EL (cell line): ENCODE measurements at regions not wholly inside any gene's neighbourhood (a gene's known extent, or its start where the extent isn't known, plus 50 kb on each side); places are given as distances from the start of the nearest gene placed in this dataset.

Experiments
- DNase-seq: peaks from one replicate; pipeline ENCODE4 v3.0.0-alpha.2; 2016

DNA sequence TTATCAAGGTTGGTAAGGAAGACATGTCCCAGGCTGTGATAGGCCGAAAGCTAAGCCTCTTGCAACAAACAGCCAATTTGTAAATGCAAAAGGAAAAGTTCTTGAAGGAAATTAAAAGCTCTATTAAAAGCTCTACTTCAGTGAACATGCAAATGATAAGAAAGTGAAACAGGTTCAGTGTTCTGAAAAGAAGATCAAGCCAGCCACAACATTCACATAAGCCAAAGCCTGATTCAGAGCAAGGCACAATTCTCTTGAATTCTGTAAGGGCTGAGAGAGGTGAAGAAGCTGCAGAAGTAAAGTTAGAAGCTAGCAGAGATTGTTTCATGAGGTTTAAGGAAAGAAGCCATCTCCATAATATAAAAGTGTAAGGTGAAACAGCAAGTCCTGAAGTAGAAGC is 1259.5 kb upstream of the PIK3C3 start:
- no peak for DNase-seq

DNA sequence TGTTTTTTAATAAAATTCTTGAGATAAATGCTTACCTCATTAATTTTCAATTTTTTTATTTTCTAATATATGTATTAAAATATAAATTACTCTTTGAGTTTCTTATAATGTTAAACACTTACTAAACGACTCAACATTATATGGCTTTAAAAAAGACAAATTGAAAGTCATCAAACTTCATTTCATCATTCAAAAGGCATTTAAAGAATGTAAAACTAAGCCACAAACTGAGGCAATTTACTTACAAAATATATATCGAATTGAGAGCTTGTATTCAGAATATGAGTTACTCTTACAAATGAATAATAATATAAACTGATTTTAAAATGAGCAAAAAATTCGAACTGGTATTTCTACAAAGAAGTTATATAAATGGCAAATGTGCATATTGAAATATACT is 1262.2 kb upstream of the PIK3C3 start:
- no peak for DNase-seq

DNA sequence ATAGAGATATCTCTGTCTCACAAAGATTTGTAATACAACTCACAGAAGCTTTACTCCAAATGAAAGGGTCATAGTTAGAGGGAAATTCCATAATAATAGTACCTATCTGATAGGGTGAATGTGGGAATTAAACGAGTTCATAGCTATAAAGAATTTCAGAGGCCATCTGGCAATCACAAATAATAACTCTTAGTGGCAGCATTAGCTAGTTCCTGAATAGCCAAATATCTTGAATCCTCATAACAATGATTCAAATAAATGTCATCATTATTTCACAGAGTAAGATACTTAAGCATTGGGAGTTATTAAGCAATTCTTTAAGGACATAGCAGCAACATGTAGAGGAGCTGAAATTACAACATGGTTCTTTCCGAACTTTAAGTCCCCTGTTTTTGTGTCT is 1265.0 kb upstream of the PIK3C3 start:
- no peak for DNase-seq

DNA sequence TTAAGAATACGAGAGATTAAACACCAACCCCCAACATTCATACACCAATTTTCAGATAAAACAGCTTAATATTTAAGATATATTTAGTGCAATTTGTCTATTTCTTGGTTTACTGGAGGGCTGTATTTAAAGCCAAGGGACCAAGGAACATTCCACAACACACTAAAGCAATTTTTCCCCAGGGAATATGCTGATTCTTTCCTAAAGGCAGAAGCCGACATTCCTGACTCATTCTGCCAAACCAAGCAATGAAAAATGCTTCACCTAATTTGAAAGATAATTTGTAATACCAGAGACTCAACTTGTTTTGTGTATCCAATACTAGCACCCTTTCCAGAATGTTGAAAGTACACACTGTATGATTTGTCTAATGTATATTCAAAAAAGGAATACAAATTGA is 1267.6 kb upstream of the PIK3C3 start:
- DNase-seq: no peak

DNA sequence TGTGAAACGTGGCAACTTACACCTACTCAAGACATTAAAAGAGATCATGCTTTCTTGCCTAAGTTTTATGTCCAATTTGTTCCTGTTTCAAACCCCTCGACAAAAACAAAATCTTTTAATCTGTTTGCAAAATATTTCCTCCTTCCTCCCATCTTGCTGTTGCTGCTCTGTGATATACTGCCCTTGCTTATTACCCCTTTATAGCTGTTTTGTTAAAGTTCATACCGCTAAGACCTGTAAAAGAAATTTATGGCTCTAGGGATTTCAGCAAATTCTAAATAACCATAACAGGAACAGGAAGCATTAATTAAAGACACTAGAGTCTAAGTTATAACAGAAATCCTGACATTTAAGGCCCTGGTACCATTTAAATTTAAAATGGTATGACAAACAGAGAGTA is 1268.2 kb upstream of the PIK3C3 start:
- DNase-seq: no peak

DNA sequence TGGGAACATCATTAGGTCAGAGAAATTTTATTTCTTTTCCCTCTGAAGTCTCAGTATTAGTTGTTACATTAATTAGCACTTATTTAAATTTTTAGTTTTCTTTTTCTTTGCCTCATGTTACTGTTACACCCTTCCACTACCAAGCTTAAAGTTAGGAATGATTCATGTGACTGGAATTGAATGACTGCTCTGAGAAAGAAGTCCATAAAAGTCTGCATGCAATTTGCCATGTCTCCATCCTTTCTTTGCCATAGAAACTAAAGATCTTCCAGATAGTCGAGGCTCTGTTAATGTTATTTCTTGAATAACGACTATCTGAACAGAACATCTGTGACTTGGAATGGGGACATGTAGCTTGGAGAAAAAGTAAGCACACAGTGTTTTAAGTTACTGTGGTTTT is 1269.8 kb upstream of the PIK3C3 start:
- no peak for DNase-seq

DNA sequence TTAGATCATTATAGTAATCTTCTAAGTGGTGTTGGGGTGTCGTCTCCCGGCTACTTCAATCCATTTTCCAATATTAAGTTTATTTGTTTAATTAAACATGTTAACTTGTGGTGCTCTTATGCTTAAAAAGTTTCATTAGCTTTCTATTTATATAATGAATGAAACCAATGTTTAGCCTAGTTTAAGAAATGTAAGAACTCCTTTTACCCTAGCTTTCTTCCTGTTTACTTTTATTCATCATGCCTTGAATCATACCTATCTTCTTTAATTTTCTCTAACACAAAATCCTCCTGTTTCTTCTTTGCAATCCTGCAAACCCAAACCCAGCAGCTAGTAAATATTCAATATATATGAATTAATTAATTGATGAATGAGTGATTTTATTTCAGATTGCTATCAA is 1276.7 kb upstream of the PIK3C3 start:
- DNase-seq: no peak

DNA sequence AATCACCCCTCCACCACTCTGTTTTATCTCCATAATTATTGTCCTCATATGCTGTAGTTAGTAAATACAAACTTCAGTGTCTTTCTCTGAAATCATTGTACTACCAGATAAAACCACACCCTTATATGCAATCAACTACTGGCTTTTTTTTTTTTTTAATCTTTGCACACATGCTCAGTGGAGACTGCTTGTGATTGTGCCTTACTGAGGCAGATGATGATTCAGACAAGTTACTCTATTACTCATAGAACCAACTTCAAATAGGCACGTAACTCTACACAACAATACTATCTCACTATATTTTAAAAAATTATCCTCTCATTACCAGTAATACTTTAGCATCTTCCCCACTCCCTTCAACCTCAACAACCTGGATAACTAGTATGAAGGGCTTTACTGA is 1278.4 kb upstream of the PIK3C3 start:
- no peak for DNase-seq

- DNase-seq: no peak
These were observed 1281.9 kb upstream of the PIK3C3 start for GRCh38 chr18:40673150-40673549.

GRCh38 chr18:40672590-40672989 is 1282.4 kb upstream of the PIK3C3 start:
- no peak for DNase-seq

DNA sequence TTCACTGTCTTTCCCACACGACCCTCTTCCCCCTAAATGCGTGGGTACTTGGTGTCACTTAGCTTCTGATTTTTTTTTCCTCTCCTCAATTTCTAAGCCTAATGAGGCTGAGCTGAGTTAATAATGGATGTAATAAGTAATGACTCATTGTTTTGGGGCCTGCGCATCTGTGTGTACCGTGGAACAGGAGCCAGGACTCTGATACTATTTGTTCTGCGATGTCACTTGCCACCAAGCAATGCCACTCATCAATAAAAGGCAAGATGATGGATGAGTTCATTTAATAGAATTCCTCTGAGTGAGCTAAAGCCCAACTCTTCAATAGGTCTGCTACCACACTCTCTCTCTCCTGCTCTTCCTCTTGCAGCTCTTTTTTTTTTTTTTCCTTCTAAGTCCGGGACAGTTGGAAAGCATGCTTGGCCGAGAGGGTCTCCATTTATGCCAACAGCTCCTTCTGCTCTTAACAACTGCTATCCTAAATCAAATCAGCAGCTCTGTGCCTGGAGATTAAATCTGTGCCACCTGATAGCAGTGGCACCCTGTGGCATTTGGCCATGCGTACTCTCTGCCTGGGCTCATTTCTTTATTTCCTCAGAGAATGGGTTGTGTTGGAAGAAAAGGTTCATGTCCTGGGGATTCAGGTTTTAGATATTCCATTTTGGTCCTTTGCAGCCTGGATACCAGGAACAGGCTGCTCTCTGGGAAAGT is 1284.2 kb upstream of the PIK3C3 start:
- DNase-seq: no peak

- DNase-seq: no peak
These were observed 1292.1 kb upstream of the PIK3C3 start for GRCh38 chr18:40662898-40663437.

- no peak for DNase-seq
These were observed 1301.4 kb upstream of the PIK3C3 start for GRCh38 chr18:40653682-40654081.

- no peak for DNase-seq
These were observed 1302.7 kb upstream of the PIK3C3 start for GRCh38 chr18:40652321-40652720.

DNA sequence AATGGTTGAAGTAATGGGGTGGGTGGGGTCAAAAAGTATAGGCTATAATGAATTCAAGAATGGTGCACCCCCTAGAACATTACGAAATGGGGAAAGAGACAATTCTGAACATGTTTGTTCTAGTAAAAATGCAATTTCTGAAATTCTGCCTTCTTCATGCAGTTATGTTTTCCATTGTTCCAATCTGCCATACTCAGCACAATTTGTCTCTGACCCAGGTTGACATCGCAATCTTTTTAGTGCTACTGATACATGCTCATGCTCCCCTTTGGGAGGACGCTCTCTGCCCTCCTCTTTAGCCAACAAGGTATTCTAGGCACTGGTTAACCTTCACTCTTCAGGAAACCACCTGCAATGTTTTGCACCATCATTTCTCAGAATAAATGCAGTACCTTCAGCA is 1303.9 kb upstream of the PIK3C3 start:
- DNase-seq: no peak

- DNase-seq: no peak
These were observed 1312.3 kb upstream of the PIK3C3 start for GRCh38 chr18:40642692-40643229.

DNA sequence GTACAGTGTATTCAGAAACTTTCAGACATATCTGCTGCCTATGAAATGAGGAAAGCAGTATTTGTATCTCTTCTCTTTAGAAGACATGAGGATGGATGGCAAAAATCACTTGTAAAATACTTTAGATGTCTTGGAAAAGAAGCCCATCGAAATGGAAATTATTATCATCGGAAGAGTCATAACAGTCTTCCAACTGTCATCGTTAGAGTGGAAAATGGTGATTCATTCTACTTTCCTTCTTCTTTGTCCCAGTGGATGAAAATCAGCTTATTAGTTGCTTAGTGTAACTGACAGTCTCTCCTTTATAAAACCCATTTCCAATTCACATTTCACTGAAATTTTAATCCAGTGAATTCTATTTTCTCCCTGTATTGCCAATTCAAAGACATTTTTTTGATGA is 1323.7 kb upstream of the PIK3C3 start:
- no peak for DNase-seq

GRCh38 chr18:40630496-40630895 is 1324.5 kb upstream of the PIK3C3 start:
- no peak for DNase-seq

DNA sequence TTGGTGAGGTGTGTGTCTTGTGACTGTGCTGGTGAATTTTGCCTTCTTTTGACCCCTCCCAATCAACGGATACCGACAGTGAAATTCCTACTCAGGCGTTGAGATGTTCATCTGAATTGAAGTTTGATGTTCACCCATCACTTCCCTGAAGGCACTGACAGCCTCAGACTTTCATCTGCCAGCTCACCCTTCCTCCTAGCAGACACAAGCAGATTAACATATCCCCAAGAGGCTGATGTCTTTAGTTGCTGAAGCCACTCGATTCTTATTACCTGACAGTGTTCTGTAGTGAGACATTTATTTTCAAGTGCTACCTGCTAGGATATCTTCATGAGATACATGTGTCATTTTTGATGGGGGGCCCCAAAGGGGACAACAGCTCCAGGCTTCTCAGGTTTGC is 1330.1 kb upstream of the PIK3C3 start:
- DNase-seq: no peak

DNA sequence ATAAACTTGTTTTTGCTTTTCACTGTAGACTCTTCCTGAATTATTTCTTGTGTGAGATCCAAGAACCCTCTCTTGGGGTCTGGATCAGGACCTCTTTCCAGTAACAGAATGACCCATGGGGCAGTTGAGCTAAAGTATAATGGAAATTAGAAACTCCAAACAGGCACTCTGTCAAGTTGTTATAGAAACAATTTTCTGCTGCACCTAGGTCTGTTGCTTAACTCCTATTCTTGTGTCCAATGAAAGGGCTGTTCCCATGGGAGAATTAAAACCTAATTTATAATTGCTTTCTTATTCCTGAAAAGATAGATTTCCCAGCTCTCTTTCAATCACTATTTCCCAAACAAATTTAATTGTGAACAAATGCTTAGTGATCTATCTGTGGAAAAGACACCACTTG is 1341.3 kb upstream of the PIK3C3 start:
- DNase-seq: no peak

DNA sequence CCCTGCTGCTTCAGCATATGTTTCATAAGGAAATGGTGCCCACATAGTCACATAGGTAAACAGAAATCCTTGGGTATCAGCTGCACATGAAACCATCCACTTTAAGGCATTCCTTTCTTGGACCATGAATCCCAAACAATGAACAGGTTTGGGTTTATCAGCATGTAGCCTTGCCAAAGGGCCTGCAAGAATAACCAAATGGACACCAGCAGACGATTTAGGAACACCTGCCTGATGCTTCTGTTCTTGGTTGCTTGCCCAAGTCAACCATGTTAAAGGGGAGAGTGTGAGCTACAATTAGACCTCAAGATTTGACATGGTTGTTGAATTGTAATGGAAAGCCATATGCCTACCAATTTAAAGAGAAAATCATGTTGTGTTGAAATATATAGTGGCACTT is 1342.7 kb upstream of the PIK3C3 start:
- no peak for DNase-seq

GRCh38 chr18:40608226-40608625 is 1346.8 kb upstream of the PIK3C3 start:
- DNase-seq: no peak

- no peak for DNase-seq
These were observed 1347.4 kb upstream of the PIK3C3 start for GRCh38 chr18:40607542-40608148.

- no peak for DNase-seq
These were observed 1348.0 kb upstream of the PIK3C3 start for GRCh38 chr18:40606996-40607395.

DNA sequence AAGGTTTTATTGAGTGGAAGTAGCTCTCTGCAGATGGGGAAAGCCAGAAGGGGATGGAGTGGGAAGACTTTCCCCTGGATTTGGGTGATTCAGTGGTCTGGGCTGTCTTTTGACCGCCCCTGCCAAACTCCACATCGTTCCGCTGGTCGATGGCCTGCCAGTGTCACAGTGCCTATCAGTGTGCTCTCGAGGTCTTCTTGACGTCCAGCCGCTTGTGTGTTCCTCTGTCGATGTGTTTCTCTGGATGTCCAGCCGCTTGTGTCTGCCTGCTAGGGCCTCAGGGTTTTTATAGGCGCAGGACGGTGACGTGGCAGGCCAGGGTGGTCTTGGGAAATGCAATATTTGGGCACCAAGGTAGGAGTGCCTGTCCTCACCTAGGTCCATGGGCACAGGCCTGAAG is 1371.4 kb upstream of the PIK3C3 start:
- no peak for DNase-seq
